ENCODE measurements at regions not wholly inside any gene's neighbourhood (a gene's known extent, or its start where the extent isn't known, plus 50 kb on each side); places are given as distances from the start of the nearest gene placed in this dataset.

- DNase-seq = no peak
These were observed 722.0 kb downstream of the DIAPH3 start for GRCh38 chr13:59441596-59442280.

- DNase-seq = no peak
These were observed 721.3 kb downstream of the DIAPH3 start for GRCh38 chr13:59442461-59442860.

- no peak for DNase-seq
These were observed 720.7 kb downstream of the DIAPH3 start for GRCh38 chr13:59442944-59443486.

- DNase-seq = no peak
These were observed 719.4 kb downstream of the DIAPH3 start for GRCh38 chr13:59444210-59444857.

- no peak for DNase-seq
These were observed 717.9 kb downstream of the DIAPH3 start for GRCh38 chr13:59445812-59446211.

- DNase-seq = no peak
These were observed 717.3 kb downstream of the DIAPH3 start for GRCh38 chr13:59446391-59446790.

- DNase-seq = no peak
These were observed 716.7 kb downstream of the DIAPH3 start for GRCh38 chr13:59447031-59447430.

GRCh38 chr13:59447846-59448620, 715.7 kb downstream of the DIAPH3 start:
- DNase-seq = no peak

GRCh38 chr13:59449750-59450149, 714.0 kb downstream of the DIAPH3 start:
- DNase-seq = no peak

- DNase-seq = peak; percentile 65 to 95
These were observed 713.5 kb downstream of the DIAPH3 start for GRCh38 chr13:59450229-59450628.

GRCh38 chr13:59451236-59451635, 712.5 kb downstream of the DIAPH3 start:
- DNase-seq = no peak

- DNase-seq = peak; percentile 80 to 87
These were observed 711.4 kb downstream of the DIAPH3 start for GRCh38 chr13:59452189-59452890.

GRCh38 chr13:59458908-59459579, 704.7 kb downstream of the DIAPH3 start:
- DNase-seq = no peak

- no peak for DNase-seq
These were observed 703.8 kb downstream of the DIAPH3 start for GRCh38 chr13:59459972-59460371.

GRCh38 chr13:59461411-59461810, 702.3 kb downstream of the DIAPH3 start:
- DNase-seq = no peak

GRCh38 chr13:59463023-59463422, 700.7 kb downstream of the DIAPH3 start:
- no peak for DNase-seq

- DNase-seq = peak in 1 of 2 experiments; percentile 4
These were observed 698.8 kb downstream of the DIAPH3 start for GRCh38 chr13:59464926-59465325.

- no peak for DNase-seq
These were observed 695.3 kb downstream of the DIAPH3 start for GRCh38 chr13:59468396-59468795.

- DNase-seq = no peak
These were observed 692.6 kb downstream of the DIAPH3 start for GRCh38 chr13:59471106-59471505.

- no peak for DNase-seq
These were observed 691.6 kb downstream of the DIAPH3 start for GRCh38 chr13:59472134-59472533.

GRCh38 chr13:59474696-59475095, 689.0 kb downstream of the DIAPH3 start:
- no peak for DNase-seq

GRCh38 chr13:59475911-59476310, 687.8 kb downstream of the DIAPH3 start:
- DNase-seq = no peak
